DMS53 (cell line): ENCODE measurements at regions not wholly inside any gene's neighbourhood (a gene's known extent, or its start where the extent isn't known, plus 50 kb on each side); places are given as distances from the start of the nearest gene placed in this dataset.
"Not testable (repeated sequence)": the region's sequence is repeated elsewhere in the genome, so short reads cannot be mapped to it uniquely, and the experiment has no call there.

Source experiments
- DNase-seq: peaks from one replicate; lab custom pipeline; 2025; lab: John Stamatoyannopoulos, UW

DNA sequence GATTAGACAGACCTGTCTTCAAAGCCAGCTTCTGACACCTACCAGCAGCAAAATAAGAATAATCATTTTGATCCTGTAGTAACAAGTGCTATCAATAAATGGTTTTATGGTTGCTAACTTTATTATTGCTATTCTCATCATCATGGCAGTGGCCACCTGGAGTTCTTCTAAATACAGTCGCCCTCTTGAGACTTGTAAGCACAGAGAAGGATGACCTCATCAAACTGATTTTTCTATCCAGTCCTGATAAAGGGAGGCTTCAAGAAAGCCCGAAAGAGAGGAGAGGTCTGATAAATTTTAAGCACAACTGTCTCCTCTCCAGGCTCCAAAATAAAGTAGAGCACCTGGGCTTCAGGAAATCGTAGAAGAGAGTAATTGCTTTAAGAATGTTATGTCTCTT is 286.4 kb downstream of the USP46 start:
- DNase-seq: no peak

DNA sequence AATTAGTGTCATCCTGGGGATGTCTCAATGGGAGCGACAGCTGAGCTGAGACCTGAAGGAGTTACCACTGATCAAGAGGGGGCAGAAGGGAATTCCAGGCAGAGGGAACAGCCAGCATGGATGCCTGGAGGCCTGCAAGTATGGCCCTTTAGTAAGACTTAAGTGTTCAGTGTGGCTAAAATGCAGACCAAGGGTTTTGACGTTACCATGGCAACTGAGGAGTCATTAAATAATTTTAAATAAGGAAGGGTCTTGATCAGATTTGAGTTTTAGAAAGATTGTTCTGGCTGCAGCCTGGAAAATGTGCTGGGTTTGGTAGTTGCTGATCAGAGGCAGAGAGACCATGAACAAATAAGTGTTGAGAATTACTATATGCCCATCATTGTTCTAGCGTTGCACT is 285.5 kb downstream of the USP46 start:
- no peak for DNase-seq

DNA sequence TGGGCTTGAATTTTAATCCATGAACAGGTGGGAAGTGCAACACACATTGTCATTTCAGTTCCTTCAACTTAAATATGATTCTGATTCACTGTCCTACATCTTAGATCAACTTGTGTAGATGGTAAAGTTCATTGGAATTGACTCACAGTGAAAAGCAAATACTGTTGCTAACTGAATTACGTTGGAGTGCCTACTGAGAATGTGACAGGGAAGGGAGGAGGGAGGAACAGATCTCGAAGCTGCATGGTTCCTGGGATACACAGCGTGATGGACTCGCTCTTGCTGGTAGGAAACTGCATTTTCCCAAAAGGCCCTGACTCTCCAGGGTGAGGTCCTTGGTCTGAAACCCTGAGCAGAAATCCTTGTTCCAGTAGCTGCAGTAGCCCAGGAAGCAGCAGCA is 284.2 kb downstream of the USP46 start:
- DNase-seq: no peak

DNA sequence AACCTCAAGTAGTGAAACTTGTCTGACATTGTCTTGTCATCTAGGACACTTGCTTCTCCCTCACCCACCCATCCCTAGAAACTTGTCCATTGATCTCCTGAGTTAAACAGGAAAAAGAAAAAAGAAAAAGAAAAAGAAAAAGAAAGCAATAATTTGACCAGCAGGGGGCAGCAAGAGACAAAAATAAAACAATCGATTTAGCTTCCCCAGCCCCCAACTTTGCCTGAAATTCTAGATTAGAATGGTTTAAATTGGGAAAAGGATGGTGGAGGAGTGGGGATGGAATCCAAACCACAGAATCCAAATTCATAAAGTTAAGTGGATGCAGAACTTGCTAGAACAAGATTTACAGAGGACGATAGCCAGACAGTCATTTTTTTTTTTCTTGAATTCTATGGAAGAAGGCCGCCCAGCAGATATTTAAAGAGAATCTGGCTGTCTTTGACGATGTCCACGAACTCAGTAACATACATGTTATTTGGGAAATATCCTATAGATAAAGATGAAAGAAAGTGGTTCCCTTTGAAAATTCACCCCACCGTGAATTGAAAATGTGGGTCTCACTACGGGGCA is 282.9 kb downstream of the USP46 start:
- DNase-seq: peak; percentile 69

DNA sequence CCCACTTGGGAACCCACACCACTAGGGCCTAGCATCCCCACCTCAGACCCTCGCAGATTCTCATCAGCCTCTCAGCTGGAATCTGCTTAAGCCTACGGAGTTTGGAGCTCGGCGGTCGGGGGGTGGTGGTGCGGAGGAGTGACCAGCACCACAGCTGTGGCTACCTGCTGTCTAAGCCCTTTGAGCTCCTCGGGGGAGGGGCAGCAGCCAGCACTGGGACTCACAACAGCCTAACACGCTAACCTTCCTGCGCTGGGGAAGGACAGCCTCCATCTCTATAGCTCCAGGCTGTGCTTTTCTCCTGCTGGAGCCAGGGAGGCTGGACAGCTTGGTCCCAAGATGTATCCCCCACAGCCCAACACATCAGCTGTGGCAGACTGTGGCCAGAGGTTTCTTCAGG is 281.5 kb downstream of the USP46 start:
- DNase-seq: no peak

DNA sequence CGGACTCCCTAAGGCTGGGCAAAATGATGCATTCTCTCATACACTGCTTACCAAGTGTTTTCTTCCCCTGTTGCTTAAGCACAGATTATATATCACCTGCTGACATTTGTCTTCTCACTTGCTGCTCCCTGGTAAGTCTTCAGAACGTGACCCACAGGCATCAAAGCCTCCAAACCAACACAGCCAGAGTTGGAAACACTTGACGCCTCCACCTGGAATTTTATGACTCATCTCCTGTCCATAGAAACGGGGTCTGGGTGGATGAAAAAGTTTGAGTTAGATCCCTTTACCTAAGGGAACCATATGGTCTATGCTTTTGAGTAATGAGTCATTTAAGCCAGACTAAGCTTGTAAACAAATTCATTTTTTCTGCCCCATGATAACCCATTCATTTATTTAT is 251.6 kb downstream of the USP46 start:
- DNase-seq: peak; percentile 93

DNA sequence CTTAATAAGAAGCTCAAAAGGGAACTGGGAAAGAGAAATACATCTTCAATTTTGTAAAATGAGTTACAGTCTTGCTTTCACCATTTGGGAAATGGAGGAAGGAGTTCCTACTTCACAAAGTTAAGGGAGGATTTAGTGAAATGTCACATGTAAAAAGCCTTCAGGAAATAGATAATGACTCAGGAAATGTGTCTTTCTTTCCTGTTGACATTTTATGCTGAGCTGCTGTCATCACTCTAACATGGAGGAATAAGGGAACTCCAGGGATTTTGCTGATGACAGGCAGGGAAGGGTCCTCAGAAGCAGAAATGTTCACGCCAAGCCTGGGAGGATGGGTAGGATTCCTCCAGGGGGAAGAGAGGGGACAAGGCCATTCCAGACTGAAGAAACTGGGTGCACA is 251.1 kb downstream of the USP46 start:
- peak; percentile 58 for DNase-seq

DNA sequence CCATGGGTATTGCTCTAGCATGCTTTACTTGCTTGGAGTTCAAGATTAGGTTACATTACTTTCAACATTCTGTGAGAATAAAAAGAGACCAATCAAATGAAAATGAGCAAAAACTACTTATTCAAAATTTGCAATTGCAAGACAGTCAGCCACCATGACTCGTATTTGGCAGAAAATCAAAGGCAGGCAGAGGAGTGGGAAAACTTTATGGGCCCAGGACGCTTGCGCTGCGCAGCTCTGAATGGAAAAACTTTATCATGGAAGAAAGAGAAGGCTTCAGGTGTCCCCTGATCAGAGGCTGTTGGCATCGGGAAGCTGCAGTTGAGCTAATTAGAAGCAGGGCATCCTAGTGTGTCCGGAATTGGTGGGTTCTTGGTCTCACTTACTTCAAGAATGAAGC is 250.6 kb downstream of the USP46 start:
- DNase-seq: peak; percentile 13

DNA sequence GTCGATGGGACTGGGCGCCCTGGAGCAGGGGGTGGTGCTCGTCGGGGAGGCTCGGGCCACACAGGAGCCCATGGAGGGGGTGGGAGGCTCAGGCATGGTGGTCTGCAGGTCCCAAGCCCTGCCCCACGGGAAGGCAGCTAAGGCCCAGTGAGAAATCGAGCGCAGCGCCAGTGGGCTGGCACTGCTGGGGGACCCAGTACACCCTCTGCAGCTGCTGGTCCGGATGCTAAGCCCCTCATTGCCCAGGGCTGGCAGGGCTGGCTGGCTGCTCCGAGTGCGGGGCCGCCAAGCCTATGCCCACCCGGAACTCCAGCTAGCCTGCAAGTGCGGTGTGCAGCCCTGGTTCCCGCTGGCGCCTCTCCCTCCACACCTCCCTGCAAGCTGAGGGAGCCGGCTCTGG is 249.3 kb downstream of the USP46 start:
- DNase-seq: not testable (repeated sequence)

DNA sequence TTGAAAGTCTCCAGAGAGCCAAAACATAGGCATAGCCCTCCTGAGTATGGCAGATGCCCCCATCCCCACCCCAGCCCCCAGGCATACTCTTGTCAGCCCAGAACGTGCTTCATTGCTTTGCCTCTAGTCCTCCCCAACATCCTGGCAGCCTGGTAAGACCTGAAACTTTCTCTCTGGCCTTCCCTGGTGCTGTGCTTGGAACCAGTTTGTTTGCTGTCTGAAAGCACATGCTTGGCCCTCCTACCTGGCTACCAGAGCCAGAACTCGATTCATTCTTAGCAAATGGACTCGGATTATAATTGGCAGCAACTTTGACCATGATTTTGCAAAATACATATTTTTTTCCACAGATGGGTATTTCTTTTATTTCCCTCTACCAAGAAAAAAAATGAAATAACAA is 248.1 kb downstream of the USP46 start:
- DNase-seq: no peak

DNA sequence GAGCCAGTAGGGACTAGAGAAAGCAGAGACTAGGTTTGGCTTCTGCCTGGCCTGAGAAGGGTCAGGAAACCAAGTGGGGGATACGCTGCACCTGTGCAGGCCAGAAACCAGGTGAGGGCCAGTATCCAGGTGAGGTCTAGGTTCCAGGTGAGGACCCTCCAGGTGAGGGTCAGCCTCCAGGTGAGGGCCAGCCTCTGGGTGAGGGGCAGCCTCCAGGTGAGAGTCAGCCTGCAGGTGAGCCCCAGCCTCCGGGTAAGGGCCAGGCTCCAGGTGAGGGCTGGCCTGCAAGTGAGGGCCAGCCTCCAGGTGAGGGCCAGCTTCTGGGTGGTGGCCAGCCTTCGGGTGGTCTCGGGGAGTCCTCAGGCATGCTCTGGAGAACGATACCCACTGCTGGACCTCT is 238.8 kb downstream of the USP46 start:
- DNase-seq: no peak

DNA sequence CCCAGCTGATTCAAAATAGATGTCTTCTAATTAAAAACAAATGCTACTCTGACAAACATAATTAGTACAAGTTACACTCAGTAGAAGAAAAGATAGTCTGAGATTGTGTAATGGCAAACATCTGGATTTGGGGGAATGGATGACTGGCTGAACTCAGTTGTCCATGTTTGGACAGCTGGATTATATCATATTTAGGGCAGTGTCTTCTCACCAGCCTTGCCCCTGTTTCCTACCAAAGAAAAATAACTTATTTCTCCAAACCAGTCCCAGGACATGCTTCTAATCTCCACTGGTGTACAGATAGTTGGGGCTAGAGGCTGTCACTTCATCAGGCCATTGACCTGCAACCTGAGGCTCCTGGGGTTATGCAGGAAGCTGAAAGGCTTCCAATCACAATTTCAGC is 237.3 kb downstream of the USP46 start:
- DNase-seq: no peak

DNA sequence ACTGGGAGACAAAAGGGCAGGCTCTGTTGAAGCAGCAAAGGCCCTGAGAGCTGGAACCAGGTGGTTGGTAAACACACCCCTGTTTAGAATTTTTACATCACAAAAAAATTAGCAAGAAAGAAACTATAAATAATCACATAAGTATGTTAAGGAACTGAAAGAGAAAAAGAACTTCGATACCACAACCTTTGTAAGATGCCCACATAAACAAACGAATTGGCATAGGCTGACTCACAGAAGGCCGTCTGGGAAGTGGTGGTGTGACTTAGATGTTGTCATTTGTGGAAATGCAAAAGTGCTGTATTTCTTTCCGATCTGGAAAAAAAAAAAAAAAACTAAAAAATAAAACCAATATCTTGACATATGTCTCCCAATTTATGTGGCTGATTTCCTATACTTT is 235.1 kb downstream of the USP46 start:
- no peak for DNase-seq

DNA sequence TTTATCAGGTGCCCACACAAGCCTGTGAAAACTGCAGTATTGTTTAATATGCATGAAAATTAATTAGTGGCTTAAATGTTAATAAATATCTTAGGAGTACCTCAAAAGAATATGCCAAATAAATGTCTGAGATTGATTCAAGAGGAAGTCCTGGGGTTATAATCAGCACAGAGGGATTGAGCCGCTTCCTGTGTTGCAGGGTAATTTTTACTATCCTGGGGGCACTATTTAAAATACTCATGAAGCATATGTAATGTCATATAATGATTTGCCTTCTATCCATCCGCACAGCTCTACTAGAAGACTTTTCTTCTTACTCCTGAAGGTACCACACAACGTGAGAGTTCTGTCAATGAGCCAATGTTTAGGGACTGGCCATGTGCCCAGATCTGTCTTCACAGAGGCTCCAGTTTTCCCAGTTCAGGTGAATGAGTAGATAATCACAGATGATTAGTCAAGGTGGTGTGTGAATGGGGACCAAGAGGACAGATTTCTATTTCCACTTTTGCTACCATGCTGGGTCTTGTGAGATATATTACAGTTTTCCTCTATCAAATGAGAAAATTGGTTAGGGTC is 233.3 kb downstream of the USP46 start:
- peak; percentile 52 for DNase-seq

DNA sequence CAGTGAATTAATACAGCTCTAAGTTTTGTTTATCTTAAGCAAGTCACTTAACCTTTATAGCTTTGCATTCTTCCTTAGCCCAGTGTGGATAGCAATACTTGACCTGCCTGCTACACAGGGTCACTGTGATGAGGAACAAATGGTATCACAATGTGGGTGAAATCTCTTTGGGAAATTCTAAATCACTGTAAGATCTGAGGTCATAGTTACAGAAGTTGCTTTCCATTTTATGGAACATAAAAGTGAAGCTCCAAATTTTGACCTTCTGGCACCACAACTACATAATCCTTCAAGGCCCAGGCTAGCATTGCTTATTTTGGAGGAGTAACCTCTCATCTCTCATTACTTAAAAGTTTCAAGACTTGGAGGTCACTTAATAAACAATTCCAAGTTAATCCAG is 227.7 kb downstream of the USP46 start:
- DNase-seq: no peak

DNA sequence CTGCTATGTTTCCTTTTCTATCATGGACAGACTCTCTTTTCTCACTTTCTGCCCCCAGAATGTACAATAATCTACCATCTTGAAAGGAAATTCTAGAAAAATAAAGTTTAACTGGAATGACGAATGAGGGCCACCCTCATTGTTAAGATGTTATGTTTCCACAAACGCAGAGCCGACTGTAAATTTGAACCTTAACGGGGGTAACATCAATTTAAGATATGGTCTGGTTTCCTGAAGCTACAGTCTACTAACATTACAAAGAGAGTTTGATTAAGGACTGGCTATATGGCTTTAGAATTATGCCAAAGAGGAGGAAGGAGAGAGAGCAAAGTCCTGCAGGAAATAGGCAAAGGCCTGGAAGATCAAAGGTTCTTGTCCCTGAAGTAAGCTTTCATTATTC is 227.2 kb downstream of the USP46 start:
- DNase-seq: no peak

DNA sequence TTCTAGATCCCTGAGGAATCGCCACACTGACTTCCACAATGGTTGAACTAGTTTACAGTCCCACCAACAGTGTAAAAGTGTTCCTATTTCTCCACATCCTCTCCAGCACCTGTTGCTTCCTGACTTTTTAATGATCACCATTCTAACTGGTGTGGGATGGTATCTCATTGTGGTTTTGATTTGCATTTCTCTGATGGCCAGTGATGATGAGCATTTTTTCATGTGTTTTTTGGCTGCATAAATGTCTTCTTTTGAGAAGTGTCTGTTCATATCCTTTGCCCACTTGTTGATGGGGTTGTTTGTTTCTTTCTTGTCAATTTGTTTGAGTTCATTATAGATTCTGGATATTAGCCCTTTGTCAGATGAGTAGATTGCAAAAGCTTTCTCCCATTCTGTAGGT is 216.6 kb downstream of the USP46 start:
- not testable (repeated sequence) for DNase-seq

DNA sequence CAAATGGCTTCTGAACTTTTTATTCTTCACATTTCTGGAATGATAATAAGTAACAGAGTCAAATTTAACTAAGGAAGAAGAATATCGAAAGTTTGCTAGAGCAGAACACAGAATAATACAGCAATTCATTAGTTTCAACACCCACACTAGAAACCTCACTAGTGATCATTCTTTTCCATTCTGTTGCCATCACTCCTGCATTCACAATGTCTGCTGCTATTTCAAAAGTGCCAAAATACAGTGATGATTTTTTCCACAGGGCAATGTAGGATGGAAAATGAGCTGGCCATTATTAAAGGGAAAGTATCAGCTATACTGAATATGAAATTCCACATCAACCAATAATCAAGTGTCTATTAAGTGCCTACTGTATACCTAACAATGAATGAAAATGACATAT is 186.7 kb downstream of the USP46 start:
- no peak for DNase-seq

DNA sequence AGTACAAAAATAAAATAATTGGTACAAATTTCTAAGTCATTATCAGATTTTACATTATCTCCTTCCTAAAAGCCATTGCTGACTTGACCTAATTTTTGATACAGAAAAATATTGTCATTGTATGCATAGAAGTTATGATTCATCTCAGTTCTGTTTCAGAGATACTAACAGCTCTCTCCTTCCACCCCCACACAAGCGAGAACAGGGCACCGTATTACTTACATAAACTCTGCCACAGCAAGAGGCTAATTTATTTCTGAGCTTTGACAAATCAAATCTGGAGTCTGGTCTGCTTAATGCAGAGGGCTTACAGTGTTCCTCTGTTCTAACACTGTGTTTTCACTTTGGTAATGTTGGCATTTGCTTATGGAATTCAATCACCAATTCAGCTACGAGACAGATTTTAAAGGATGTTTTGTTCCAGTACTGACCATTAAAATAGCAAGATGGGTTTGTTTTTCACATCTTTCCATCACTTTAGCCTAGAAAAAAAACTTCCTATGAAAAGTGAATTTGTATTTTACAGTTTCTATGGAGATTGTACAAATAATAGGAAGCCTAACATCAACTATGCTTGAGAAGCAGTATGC is 181.8 kb downstream of the USP46 start:
- DNase-seq: no peak

DNA sequence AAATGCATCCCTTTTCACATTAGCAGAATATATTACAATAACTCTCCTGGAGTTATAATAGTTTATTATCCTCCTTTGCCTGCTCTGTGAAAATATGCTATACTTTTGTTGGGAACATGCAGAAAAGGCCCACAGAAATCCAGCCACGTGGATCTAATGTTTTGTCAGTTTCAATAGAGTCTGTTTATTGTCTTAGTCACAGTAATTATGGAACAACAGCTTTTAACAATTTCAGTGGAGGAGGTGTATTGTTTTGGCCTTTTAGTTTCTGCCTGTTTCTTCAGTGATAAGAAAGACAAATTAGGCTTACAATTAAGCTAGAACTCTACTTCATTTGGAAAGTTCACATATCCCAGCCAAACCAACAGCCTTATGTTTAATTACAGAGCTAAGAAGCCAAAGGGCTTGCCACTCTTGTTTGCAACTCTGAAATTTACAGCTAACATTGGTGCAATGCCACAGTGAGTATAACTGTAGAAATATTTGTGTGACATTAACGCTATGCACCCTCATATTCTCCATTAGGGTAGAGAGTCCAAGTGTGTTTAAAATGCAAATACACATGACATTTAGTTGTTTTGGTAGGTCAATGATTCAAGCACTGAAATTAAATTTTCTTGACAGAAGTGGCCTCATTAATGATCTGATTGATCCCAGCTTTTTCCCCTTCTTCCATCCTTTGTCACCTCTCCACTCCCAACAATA is 175.8 kb downstream of the USP46 start:
- DNase-seq: no peak

DNA sequence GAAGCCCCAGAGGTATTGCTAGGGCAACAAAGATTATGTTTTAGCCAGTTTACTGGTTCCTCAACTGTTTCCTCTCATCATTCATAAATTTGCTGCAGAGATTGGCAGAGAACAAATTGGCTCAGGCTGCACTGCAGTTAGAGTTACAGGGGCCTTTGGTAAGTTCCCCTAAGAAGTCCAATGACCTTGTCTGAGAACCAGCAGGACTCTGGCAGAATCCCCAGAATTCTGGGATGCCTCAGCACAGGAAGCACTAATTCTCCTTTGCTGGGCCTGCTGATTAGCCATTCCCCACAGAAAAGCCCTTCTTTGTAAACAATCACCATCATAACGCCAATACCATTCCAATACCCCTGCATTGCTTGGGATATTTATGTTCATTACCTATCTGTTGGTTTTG is 151.3 kb downstream of the USP46 start:
- no peak for DNase-seq

DNA sequence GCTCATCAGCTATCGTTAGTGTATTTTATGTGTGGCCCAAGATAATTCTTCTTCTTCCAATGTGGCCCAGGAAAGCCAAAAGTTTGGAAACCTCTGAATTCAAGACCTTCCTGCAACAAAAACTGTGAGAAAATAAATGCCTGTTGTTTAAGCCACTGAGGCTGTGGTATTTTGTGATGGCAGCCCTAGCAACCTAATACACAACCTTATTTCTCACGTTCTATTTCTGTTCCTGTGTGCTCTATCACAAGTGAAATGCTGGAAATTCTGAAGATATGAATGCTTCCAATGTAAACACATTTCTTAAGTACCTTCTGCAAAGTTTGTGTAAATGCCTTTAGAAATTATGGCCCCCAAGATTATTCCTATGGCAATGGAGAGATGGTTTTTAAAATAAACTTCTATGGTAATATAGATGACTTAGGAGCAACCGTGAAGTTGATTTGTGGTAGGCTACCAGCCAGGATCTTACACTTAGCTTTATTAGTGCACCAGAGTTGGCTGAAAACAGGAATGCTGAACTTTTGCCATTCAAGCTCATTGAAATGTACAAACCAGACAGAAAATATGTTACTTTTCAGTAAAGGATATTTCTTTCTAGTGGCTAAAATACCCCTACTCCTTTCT is 148.0 kb downstream of the USP46 start:
- DNase-seq: no peak

DNA sequence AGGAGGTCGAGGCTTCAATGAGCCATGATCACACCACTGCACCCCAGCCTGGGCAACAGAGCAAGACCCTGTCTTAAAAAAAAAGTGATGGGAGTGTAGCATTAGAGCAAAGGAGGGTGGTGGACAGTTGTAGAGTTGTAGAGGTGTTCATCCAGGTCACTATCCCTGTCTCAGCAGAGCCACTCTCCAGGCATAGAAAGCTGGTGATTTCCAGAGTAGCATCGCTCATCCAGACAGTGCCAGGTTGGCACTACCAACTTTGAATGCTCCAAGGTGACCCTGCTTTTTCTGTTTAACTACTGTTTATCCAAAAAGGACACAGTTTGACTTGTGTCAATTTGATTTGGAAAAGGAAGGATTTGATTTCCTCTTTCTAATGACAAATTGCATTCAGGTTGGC is 147.3 kb downstream of the USP46 start:
- no peak for DNase-seq
